ENCODE measurements at regions not wholly inside any gene's neighbourhood (a gene's known extent, or its start where the extent isn't known, plus 50 kb on each side); places are given as distances from the start of the nearest gene placed in this dataset.

GRCh38 chr4:108405586-108405985 lies 214.8 kb upstream of the RPL34 start:
- no peak overlapping the region for H3K27ac ChIP-seq
- no peak for DNase-seq
- H3K4me3 ChIP-seq = no peak overlapping the region
- H3K9me3 ChIP-seq = no peaks in the 10 kb centered on the region
- TF ChIP-seq, protein P1, sequence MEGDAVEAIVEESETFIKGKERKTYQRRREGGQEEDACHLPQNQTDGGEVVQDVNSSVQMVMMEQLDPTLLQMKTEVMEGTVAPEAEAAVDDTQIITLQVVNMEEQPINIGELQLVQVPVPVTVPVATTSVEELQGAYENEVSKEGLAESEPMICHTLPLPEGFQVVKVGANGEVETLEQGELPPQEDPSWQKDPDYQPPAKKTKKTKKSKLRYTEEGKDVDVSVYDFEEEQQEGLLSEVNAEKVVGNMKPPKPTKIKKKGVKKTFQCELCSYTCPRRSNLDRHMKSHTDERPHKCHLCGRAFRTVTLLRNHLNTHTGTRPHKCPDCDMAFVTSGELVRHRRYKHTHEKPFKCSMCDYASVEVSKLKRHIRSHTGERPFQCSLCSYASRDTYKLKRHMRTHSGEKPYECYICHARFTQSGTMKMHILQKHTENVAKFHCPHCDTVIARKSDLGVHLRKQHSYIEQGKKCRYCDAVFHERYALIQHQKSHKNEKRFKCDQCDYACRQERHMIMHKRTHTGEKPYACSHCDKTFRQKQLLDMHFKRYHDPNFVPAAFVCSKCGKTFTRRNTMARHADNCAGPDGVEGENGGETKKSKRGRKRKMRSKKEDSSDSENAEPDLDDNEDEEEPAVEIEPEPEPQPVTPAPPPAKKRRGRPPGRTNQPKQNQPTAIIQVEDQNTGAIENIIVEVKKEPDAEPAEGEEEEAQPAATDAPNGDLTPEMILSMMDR (IDR thresholded peaks at IDR 0.05) = no peak
- TF ChIP-seq POLR2A (IDR thresholded peaks at IDR 0.05) = no peak
- H3K4me1 ChIP-seq = no peaks in the 10 kb centered on the region
- no peaks in the 10 kb centered on the region for H3K27me3 ChIP-seq
- H3K36me3 ChIP-seq = no peaks in the 10 kb centered on the region

- Histone ChIP-seq H3K27me3 (no peaks in the 10 kb centered on the region), H3K36me3 (no peaks in the 10 kb centered on the region), H3K27ac (no peak overlapping the region), H3K9me3 (no peaks in the 10 kb centered on the region), H3K4me3 (no peak overlapping the region), H3K4me1 (no peaks in the 10 kb centered on the region)
- no peak for TF ChIP-seq POLR2A (IDR thresholded peaks at IDR 0.05)
- TF ChIP-seq, protein P1 (IDR thresholded peaks at IDR 0.05) = no peak
- DNase-seq = no peak
Observed at GRCh38 chr4:108400309-108400708, 220.1 kb upstream of the RPL34 start.

- no peak for DNase-seq
- Histone ChIP-seq H3K27ac (no peak overlapping the region), H3K4me1 (no peaks in the 10 kb centered on the region), H3K4me3 (no peak overlapping the region), H3K9me3 (no peaks in the 10 kb centered on the region), H3K36me3 (no peaks in the 10 kb centered on the region), H3K27me3 (no peaks in the 10 kb centered on the region)
- TF ChIP-seq POLR2A (IDR thresholded peaks at IDR 0.05) = no peak
- TF ChIP-seq, protein P1 (IDR thresholded peaks at IDR 0.05) = no peak
Observed at GRCh38 chr4:108399610-108400265, 220.6 kb upstream of the RPL34 start.

- Histone ChIP-seq H3K9me3 (no peaks in the 10 kb centered on the region), H3K27ac (no peak overlapping the region), H3K36me3 (no peaks in the 10 kb centered on the region), H3K27me3 (no peaks in the 10 kb centered on the region), H3K4me1 (no peaks in the 10 kb centered on the region), H3K4me3 (no peak overlapping the region)
- TF ChIP-seq, protein P1 (IDR thresholded peaks at IDR 0.05) = no peak
- TF ChIP-seq POLR2A (IDR thresholded peaks at IDR 0.05) = no peak
- no peak for DNase-seq
Observed at GRCh38 chr4:108398836-108399235, 221.5 kb upstream of the RPL34 start.

DNA sequence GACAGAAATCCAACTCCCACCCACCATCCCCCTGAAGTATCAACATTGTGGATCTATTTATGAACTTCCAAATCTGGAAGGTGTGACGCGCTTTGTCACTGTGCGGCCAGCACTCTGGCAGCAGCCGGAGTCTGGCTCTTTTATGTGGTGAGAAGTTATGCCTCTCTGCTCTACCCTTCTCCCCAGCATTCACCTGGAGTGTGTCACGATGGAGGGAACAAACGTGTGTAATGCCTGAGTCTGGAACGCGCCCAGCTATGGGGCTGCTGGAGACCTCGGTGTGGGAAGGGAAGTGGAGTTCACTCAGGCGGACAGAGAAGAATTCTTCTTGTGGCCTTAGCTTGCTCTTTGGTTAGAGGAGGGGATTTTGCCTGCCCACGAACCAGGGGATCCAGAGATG lies 222.1 kb upstream of the RPL34 start:
- H3K4me1 ChIP-seq = no peaks in the 10 kb centered on the region
- no peak overlapping the region for H3K27ac ChIP-seq
- H3K9me3 ChIP-seq = no peaks in the 10 kb centered on the region
- no peak overlapping the region for H3K4me3 ChIP-seq
- DNase-seq = no peak
- TF ChIP-seq, protein P1 (IDR thresholded peaks at IDR 0.05) = no peak
- TF ChIP-seq POLR2A (IDR thresholded peaks at IDR 0.05) = no peak
- H3K36me3 ChIP-seq = no peaks in the 10 kb centered on the region
- H3K27me3 ChIP-seq = no peaks in the 10 kb centered on the region

DNA sequence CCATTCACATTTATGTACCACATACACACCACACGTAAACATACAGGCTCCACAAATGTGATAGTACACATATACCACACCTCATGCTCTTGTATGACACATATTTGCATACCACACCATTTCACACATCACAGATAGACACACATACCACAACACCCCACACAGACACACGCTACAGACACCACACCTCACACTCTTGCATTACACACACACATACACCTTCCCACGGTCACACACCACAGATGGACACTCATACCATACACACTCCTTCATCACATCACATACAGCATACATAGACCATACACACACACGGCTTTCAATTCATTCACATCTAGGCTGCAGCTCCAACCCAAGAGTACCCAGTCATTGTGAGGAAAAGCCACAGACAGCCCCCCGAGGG lies 222.5 kb upstream of the RPL34 start:
- H3K4me1 ChIP-seq = no peaks in the 10 kb centered on the region
- no peak overlapping the region for H3K27ac ChIP-seq
- H3K27me3 ChIP-seq = no peaks in the 10 kb centered on the region
- no peak for DNase-seq
- no peaks in the 10 kb centered on the region for H3K36me3 ChIP-seq
- H3K9me3 ChIP-seq = no peaks in the 10 kb centered on the region
- H3K4me3 ChIP-seq = no peak overlapping the region
- TF ChIP-seq, protein P1 (IDR thresholded peaks at IDR 0.05) = no peak
- TF ChIP-seq POLR2A (IDR thresholded peaks at IDR 0.05) = no peak
